GM12878 (cell line): ENCODE measurements at regions not wholly inside any gene's neighbourhood (a gene's known extent, or its start where the extent isn't known, plus 50 kb on each side); places are given as distances from the start of the nearest gene placed in this dataset.

Experiments used
- ATAC-seq: fragments of 200-7000 bp; cut with Tn5 transposase; 3 replicates; pipeline ENCODE4 v1.9.1; 2020; ENCODE audit warnings: mild to moderate bottlenecking, moderate library complexity
- BruUV-seq: library from RNA; stranded (reverse); fragments of 400-500 nt; replicated peaks from 2 replicates; lab custom pipeline; 2021; lab: Mats Ljungman, UMichigan
- CTCF ChIA-PET: fragments of 300-600 bp; sonication (Branson Sonifier 250); formaldehyde crosslinking; extraction: SDS; loops from one replicate; lab custom pipeline; 2021; ENCODE audit warnings: inconsistent platforms; lab: Yijun Ruan, JAX
- POLR2A ChIA-PET: fragments of 350-600 bp; formaldehyde crosslinking; extraction: SDS; loops from one replicate; lab custom pipeline; 2021; ENCODE audit warnings: inconsistent platforms; lab: Charles Lee
- RAD21 ChIA-PET: fragments of 300-600 bp; sonication (Branson Sonifier 250); formaldehyde crosslinking; loops from one replicate; lab custom pipeline; 2023; ENCODE audit warnings: antibody characterized with exemption; ENCODE audit not compliant: unreplicated experiment; lab: Charles Lee
- SMC1A ChIA-PET: fragments of 300-600 bp; sonication (Branson Sonifier 250); formaldehyde crosslinking; loops from one replicate; lab custom pipeline; 2023; ENCODE audit not compliant: unreplicated experiment, uncharacterized antibody; lab: Charles Lee
- DNase-seq: peaks from one replicate; pipeline ENCODE4 v3.0.0-alpha.2; 2011; ENCODE audit warnings: low read depth, low spot score
- FAIRE-seq: peaks from 3 replicates; lab custom pipeline; 2011; peaks lifted over from hg19 to GRCh38; lab: Jason Lieb, UNC
- H2AFZ ChIP-seq: 2 replicates; pipeline ENCODE4 v1.6.0; 2011; ENCODE audit warnings: low read depth, low read length, control low read depth; ENCODE audit not compliant: control insufficient read depth
- H3K27ac ChIP-seq: 2 replicates; pipeline ENCODE4 v1.5.1; 2011; ENCODE audit warnings: control low read depth; ENCODE audit not compliant: control insufficient read depth, insufficient read depth
- H3K27me3 ChIP-seq, 2 experiments: replicated peaks in 1 of 2; 2 replicates each; pipeline versions ENCODE4 v1.6.0 to v1.6.1; 2011; ENCODE audit warnings: low read length in 1 of 2; ENCODE audit not compliant: control insufficient read depth in 2 of 2, insufficient read depth in 2 of 2
- H3K36me3 ChIP-seq, 2 experiments: 2 replicates each; pipeline ENCODE4 v1.5.1; 2011; ENCODE audit warnings: low read length in 1 of 2; ENCODE audit not compliant: control insufficient read depth in 2 of 2, insufficient read depth in 2 of 2
- H3K4me1 ChIP-seq: 2 replicates; pipeline ENCODE4 v1.6.1; 2011; ENCODE audit warnings: mild to moderate bottlenecking, low read length, moderate library complexity, mixed read lengths; ENCODE audit not compliant: control insufficient read depth, insufficient read depth
- H3K4me2 ChIP-seq: 2 replicates; pipeline ENCODE4 v1.6.0; 2011; ENCODE audit warnings: control low read depth; ENCODE audit not compliant: control insufficient read depth, insufficient read depth
- H3K4me3 ChIP-seq: fragments of 200-600 bp; sonication (generic); 2 replicates; pipeline ENCODE4 v1.5.1; 2016
- H3K79me2 ChIP-seq: 2 replicates; pipeline ENCODE4 v1.6.0; 2011; ENCODE audit warnings: low read length; ENCODE audit not compliant: control insufficient read depth, insufficient read depth
- H3K9ac ChIP-seq: 2 replicates; pipeline ENCODE4 v1.8.0; 2011; ENCODE audit warnings: low read length, control low read depth, mixed read lengths; ENCODE audit not compliant: control insufficient read depth, insufficient read depth
- H3K9me3 ChIP-seq: replicated peaks from 3 replicates; pipeline ENCODE4 v1.5.1; 2011; ENCODE audit warnings: mild to moderate bottlenecking, low read length; ENCODE audit not compliant: control insufficient read depth, insufficient read depth
- H4K20me1 ChIP-seq: 2 replicates; pipeline ENCODE4 v1.6.0; 2011; ENCODE audit not compliant: control insufficient read depth, insufficient read depth
- CHD4 ChIP-seq: fragments of 200-600 bp; sonication (generic); IDR thresholded peaks from 2 replicates; pipeline ENCODE4 v1.6.1; 2016; ENCODE audit warnings: mild to moderate bottlenecking
- CREM ChIP-seq: IDR thresholded peaks from 2 replicates; pipeline ENCODE4 v1.6.1; 2014; ENCODE audit warnings: antibody characterized with exemption, low read depth
- DPF2 ChIP-seq: fragments of 450-650 bp; IDR thresholded peaks from 2 replicates; pipeline ENCODE4 v1.6.1; 2017; ENCODE audit warnings: mild to moderate bottlenecking
- FOXM1 ChIP-seq: IDR thresholded peaks from 2 replicates; pipeline ENCODE4 v1.6.1; 2012; ENCODE audit warnings: low read depth, mild to moderate bottlenecking, inconsistent platforms, low read length, moderate library complexity
- HDGF ChIP-seq: fragments of 450-650 bp; IDR thresholded peaks from 2 replicates; pipeline ENCODE4 v1.6.1; 2016; ENCODE audit warnings: antibody characterized with exemption
- RCOR1 ChIP-seq: conservative IDR thresholded peaks from 2 replicates; pipeline ENCODE4 v1.6.1; 2012; ENCODE audit warnings: low read depth, low read length, improper control_type of control experiment
- RELA ChIP-seq: fragments of 450-650 bp; IDR thresholded peaks from 2 replicates; pipeline ENCODE4 v1.8.0; 2014; ENCODE audit warnings: borderline replicate concordance; ENCODE audit not compliant: partially characterized antibody
- SIN3A ChIP-seq: IDR thresholded peaks from 2 replicates; pipeline ENCODE4 v1.6.1; 2012; ENCODE audit warnings: low read depth, low read length, improper control_type of control experiment
- SIX5 ChIP-seq: IDR thresholded peaks from 2 replicates; pipeline ENCODE4 v1.6.1; 2011; ENCODE audit warnings: mild to moderate bottlenecking, low read depth, low read length, moderate library complexity; ENCODE audit not compliant: severe bottlenecking
- TARDBP ChIP-seq: IDR thresholded peaks from 2 replicates; pipeline ENCODE4 v1.6.1; 2016; ENCODE audit warnings: borderline replicate concordance
- ZNF274 ChIP-seq: IDR thresholded peaks from one replicate; pipeline ENCODE4 v1.8.0; 2011; ENCODE audit not compliant: insufficient read length, insufficient read depth
- WGBS: methylation state at CpG from one replicate; pipeline ENCODE4 v1.1.6; 2016; ENCODE audit warnings: low lambda C conversion rate; ENCODE audit not compliant: insufficient replicate concordance, insufficient coverage; ENCODE audit errors: missing lambda C conversion rate; 5-methylcytosine and 5-hydroxymethylcytosine counted together
- in situ Hi-C: fragments of 300-500 bp; cut with MboI; formaldehyde crosslinking; loops from 9 replicates; pipeline ENCODE4 v1.14.3; 2018; ENCODE audit warnings: mixed read lengths
- intact Hi-C: fragments of 100-400 bp; cut with micrococcal nuclease; formaldehyde crosslinking; loops from one replicate; pipeline ENCODE4 v1.14.2; 2022; ENCODE audit not compliant: unreplicated experiment

DNA sequence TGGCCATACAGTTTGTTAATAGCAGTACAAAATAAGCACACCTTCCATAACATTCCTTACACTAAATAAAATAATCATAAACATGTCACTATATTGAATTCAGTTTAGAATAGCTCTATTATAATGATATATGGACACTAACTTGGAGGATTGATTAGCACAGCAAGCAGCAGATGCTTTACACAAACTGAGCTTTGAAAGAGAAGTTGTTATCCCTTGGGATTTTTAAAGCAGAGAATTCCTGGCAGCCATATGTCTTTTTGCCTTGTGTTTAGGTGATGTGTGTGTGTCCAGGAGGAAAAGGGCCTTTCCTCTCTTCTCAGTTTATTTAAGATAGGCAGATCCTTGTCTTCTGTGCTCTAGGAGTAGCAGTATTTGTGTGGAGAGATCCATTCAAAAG lies 232.2 kb upstream of the GRIN3A start (continued):
- no peak for TF ChIP-seq RELA
- no peak for TF ChIP-seq FOXM1
- no peak for TF ChIP-seq SIX5
- TF ChIP-seq HDGF, result no peak
- TF ChIP-seq SIN3A, result no peak
- no peak for TF ChIP-seq CREM
- TF ChIP-seq TARDBP, result no peak
- TF ChIP-seq DPF2, result no peak

GRCh38 chr9:101968392-101968791 lies 229.9 kb upstream of the GRIN3A start:
- WGBS, result 48% methylated on average over 1 of the region's 1 CpG
- no peak for TF ChIP-seq CHD4
- no peak for TF ChIP-seq ZNF274
- no peak for TF ChIP-seq RCOR1
- DNase-seq, result no peak
- RAD21 ChIA-PET, result no interaction called here
- intact Hi-C loops (no loop called here), in situ Hi-C loops (no loop called here)
- Histone ChIP-seq H2AFZ (no peak overlapping the region), H3K79me2 (no peaks in the 10 kb centered on the region), H3K27me3 (no peaks in the 10 kb centered on the region), H3K4me1 (no peaks in the 10 kb centered on the region), H4K20me1 (no peaks in the 10 kb centered on the region), H3K4me2 (no peak overlapping the region), H3K27ac (no peak overlapping the region), H3K36me3 (no peaks in the 10 kb centered on the region), H3K4me3 (no peak overlapping the region), H3K9me3 (no peaks in the 10 kb centered on the region), H3K9ac (no peak overlapping the region)
- no peak for FAIRE-seq
- POLR2A ChIA-PET, result no interaction called here
- BruUV-seq, result no TSS peak
- SMC1A ChIA-PET, result no interaction called here
- CTCF ChIA-PET, result no interaction called here
- no peak for ATAC-seq
